B cell (primary cell): ENCODE measurements at regions not wholly inside any gene's neighbourhood (a gene's known extent, or its start where the extent isn't known, plus 50 kb on each side); places are given as distances from the start of the nearest gene placed in this dataset.

Experiments used
- EZH2 ChIP-seq: IDR thresholded peaks from 2 replicates; pipeline ENCODE4 v1.6.1; 2012; ENCODE audit warnings: borderline replicate concordance, low read depth, mild to moderate bottlenecking, moderate library complexity, low read length; ENCODE audit not compliant: insufficient read depth, poor library complexity, severe bottlenecking
- TF ChIP-seq, protein P1 (sequence below): fragments of 200-600 bp; IDR thresholded peaks from one replicate; pipeline ENCODE4 v1.8.0; 2022; ENCODE audit warnings: antibody characterized with exemption, mild to moderate bottlenecking

GRCh38 chr7:42392826-42393225, 155.8 kb upstream of the GLI3 start:
- TF ChIP-seq, protein P1, sequence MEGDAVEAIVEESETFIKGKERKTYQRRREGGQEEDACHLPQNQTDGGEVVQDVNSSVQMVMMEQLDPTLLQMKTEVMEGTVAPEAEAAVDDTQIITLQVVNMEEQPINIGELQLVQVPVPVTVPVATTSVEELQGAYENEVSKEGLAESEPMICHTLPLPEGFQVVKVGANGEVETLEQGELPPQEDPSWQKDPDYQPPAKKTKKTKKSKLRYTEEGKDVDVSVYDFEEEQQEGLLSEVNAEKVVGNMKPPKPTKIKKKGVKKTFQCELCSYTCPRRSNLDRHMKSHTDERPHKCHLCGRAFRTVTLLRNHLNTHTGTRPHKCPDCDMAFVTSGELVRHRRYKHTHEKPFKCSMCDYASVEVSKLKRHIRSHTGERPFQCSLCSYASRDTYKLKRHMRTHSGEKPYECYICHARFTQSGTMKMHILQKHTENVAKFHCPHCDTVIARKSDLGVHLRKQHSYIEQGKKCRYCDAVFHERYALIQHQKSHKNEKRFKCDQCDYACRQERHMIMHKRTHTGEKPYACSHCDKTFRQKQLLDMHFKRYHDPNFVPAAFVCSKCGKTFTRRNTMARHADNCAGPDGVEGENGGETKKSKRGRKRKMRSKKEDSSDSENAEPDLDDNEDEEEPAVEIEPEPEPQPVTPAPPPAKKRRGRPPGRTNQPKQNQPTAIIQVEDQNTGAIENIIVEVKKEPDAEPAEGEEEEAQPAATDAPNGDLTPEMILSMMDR, result no peak
- no peak for TF ChIP-seq EZH2
